Muscle of arm (tissue), 1 donor: ENCODE measurements at regions not wholly inside any gene's neighbourhood (a gene's known extent, or its start where the extent isn't known, plus 50 kb on each side); places are given as distances from the start of the nearest gene placed in this dataset.
A peak's percentile ranks its signal among the peaks of the same experiment; 100 is the strongest.
"Not testable (repeated sequence)": the region's sequence is repeated elsewhere in the genome, so short reads cannot be mapped to it uniquely, and the experiment has no call there.

ENCODE experiments used
- DNase-seq: peaks from one replicate; pipeline ENCODE4 v3.0.0-alpha.2; 2013

- DNase-seq = no peak
Measured at GRCh38 chr3:94607778-94608177, 544.9 kb downstream of the NSUN3 start.

DNA sequence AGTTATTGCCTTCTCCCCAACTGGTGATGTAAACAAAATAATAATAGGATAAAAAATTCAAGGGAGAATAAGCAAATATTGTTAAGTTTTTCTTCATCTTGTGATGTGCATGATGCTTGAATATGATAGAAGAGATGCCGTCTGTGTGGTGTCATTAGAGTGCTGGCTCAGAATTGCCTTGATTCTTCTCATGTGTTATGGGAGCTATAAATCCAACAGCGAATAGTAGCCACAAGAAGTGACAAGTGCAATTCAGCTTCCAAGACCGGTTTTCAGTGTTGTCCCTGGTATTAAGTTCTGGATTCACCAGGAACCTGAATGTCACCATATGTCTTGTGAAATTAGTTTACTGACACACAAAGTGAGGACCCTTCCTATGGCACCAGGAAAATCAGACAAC, 547.0 kb downstream of the NSUN3 start:
- DNase-seq = no peak

- DNase-seq = no peak
Measured at GRCh38 chr3:94611596-94611995, 548.7 kb downstream of the NSUN3 start.

GRCh38 chr3:94612631-94613030, 549.8 kb downstream of the NSUN3 start:
- no peak for DNase-seq

GRCh38 chr3:94614192-94614591, 551.3 kb downstream of the NSUN3 start:
- DNase-seq = no peak

- DNase-seq = no peak
Measured at GRCh38 chr3:94615275-94616065, 552.6 kb downstream of the NSUN3 start.

GRCh38 chr3:94616833-94617232, 554.0 kb downstream of the NSUN3 start:
- no peak for DNase-seq

GRCh38 chr3:94617312-94617711, 554.5 kb downstream of the NSUN3 start:
- DNase-seq = no peak

DNA sequence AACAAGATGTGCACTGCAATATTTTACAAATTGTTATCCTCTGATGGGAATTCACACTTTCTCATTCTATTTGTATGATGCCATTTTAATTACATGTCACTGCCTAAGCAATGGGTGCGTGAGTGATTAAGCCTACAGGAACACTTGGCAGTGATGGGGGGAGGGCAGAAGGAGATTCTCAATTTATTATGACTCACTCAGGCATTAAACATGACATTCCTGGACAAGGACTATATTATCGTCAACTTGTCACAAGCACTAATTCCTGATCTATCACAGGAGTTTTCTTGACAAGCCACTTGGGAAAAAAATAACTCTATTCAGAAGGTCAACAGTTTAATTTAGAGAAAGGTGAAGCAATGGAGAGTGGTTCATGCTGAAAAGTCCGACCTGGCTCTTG, 556.8 kb downstream of the NSUN3 start:
- no peak for DNase-seq

- no peak for DNase-seq
Measured at GRCh38 chr3:94626573-94626972, 563.7 kb downstream of the NSUN3 start.

GRCh38 chr3:94627689-94628088, 564.8 kb downstream of the NSUN3 start:
- no peak for DNase-seq

DNA sequence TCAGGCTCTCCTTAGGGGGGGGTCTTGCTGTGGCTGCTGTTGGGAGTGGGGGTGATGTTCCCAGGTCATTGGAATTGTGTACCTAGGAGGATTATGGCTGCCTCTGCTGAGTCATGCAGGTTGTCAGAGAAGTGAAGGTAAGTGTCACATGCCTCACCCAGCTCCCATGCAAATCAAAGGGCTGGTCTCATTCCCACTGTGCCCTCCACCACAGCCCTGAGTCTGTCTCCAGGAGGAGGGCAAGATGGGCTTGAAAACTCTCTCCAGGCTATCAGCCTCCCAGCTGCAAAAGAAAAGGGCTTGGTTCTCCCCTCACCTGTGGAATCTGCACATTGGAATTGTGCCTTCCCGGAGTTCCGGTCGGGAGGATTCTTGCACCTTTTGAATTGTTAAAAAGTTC, 580.5 kb downstream of the NSUN3 start:
- DNase-seq = no peak

GRCh38 chr3:94645790-94646189, 582.9 kb downstream of the NSUN3 start:
- no peak for DNase-seq

DNA sequence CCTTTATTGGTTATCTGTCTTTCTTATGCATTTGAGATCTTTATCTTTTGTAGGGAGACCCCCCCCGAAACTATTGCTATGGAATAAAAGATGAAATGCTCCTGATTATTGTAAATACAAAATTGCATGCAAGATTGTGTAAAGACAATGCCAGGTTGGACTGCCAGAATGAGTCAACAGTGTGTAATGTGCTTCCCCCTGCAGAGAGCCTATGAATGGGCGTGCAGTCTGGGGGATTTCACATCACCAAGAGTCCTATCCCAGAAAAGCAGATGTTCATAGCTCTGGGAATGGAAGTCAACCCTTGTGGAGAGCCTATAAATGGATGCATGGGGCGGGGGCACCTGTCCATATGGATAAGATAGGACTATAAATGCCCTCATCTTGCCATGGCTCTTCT, 584.3 kb downstream of the NSUN3 start:
- no peak for DNase-seq

- DNase-seq = not testable (repeated sequence)
Measured at GRCh38 chr3:94648270-94649180, 585.7 kb downstream of the NSUN3 start.

- DNase-seq = no peak
Measured at GRCh38 chr3:94654096-94654495, 591.2 kb downstream of the NSUN3 start.

GRCh38 chr3:94665922-94666321, 603.1 kb downstream of the NSUN3 start:
- DNase-seq = no peak

DNA sequence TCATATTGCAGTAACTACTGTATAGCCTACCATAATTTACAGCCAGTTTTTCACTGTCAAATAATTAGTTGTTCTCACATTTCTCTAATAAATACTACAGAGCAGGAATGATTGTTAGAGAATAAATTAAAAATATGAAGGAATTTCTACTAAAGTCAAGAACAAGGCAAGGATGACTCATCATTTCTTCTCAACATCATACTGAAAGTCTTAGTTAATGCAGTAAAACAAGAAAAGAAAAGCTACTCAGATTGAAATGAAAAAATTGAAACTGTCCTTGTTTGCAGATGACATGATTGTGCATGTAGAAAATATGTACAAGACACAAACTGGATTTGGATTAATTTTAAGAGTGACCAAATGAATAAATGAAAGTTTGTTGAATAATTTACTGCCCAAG, 608.2 kb downstream of the NSUN3 start:
- DNase-seq = no peak

DNA sequence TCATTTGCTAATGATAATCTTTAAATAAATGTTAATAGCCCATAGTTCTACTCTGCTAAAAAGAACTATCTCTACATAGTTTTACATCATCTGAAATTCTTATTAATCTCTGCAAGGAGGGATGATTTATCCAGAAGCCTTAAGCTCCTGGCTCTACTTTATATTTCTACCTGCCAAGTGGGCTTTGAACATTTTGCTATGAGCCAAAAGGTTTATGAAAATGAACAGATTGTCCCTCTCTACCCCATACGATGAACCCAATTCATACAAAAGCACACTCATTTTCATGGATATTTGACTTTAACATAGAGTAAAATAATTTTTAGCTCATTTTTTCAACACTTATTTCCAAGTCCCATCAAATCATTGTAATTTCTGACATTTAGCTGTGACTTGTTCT, 611.0 kb downstream of the NSUN3 start:
- peak; percentile 11 for DNase-seq

DNA sequence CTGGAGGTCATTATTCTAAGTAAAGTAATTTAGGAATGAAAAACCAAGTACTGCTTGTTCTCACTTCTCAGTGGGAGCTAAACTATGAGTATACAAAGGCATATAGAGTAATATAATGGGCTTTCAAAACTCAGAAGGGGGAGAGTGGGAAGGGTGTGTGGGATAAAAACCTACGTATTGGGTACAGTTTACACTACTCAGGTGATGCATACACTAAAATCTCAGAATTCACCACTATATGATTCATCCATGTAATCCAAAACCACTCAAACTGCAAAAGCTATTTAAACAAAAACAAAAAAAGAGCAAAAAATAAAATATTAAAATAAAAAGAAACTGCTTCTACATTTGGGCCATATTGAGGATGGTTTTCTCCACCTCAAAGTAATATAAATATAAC, 623.3 kb downstream of the NSUN3 start:
- no peak for DNase-seq

GRCh38 chr3:94693997-94694640, 631.3 kb downstream of the NSUN3 start:
- no peak for DNase-seq

GRCh38 chr3:94694894-94695293, 632.0 kb downstream of the NSUN3 start:
- no peak for DNase-seq

GRCh38 chr3:94704467-94704866, 641.6 kb downstream of the NSUN3 start:
- no peak for DNase-seq
